NCI-H2227 (cell line): ENCODE measurements at regions not wholly inside any gene's neighbourhood (a gene's known extent, or its start where the extent isn't known, plus 50 kb on each side); places are given as distances from the start of the nearest gene placed in this dataset.
"Not testable (repeated sequence)": the region's sequence is repeated elsewhere in the genome, so short reads cannot be mapped to it uniquely, and the experiment has no call there.

ENCODE experiments used
- DNase-seq: peaks from one replicate; lab custom pipeline; 2025; ENCODE audit not compliant: unreplicated experiment; lab: John Stamatoyannopoulos, UW

DNA sequence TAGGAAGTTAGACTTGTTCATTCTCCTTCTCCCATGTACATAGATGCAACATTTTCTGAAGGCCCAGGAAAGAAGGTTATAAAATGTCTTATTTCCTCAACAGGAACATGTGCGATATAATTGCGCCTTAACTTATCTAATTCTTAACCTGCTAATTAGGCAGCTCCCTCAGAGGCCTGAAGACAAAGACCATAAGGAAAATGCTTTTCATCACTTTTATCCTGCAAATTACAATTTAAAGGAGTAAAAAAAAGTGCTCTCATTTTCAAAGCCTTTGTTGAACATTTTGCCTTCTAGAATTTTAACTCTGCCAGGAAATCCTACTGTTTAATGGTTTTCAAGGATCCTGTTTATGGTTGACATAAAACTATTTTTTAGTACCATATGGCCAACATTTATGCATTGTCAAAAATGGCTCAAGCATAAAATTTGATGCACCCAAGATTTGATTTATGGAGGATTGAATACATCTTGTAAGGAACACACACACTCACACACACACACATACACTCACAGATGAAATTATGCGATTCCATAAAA lies 660.4 kb upstream of the TMEM132C start:
- DNase-seq, result no peak

DNA sequence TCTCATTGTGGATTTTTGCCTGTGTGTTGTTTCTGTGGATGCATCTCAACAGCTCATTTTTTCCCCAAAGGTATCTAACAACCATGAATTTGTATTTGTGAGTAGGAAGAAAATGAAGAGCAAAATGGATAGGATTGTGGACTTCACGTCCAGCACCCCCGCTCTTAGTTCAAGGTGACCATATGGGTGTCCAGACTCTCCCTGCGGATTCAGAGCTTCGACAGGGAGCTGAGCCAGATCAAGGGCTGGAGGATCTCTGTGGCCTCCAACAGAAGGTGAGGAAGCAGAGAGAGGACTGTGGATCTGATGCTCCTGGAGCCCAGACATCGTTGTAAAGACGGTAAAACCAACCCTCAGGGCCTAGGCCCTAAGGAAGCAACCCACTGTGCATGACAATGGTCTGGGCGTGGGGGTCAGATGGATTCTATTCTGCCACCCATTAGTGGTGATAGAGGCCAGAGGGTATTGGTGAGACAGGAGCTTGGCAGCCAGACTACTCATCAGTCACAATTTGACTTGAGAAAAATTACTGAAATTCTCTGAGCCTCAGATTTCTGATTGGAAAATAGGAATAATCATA lies 659.7 kb upstream of the TMEM132C start:
- DNase-seq, result no peak

DNA sequence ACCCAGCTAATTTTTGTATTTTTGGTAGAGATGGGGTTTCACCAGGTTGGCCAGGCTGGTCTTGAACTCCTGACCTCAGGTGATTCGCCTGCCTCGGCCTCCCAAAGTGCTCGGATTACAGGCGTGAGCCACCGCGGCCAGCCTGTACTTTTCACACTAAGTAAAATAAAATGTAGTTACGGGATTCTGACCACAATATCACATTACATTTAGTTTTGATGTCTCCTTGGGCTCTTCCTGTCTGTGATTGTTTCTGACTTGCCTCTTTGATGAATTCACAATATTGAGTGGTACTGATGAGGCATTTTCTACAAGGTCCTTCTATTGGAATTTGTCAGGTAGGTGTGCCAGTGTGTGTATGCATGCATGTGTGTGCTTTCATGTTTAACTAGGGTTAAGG lies 658.6 kb upstream of the TMEM132C start:
- not testable (repeated sequence) for DNase-seq

DNA sequence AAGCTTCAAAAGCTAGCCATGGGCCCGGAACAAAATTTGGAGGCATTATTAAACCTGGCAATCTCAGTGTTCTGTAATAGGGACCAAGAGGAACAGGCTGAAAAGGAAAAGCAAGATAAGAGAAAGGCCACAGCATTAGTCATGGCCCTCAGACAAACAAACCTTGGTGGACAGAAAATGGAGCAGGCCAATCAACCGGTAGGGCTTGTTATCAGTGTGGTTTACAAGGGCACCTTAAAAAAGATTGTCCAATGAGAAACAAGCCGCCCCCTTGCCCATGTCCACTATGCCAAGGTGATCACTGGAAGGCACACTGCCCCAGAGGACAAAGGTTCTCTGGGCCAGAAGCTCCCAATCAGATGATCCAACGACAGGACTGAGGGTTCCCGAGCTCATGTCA lies 653.9 kb upstream of the TMEM132C start:
- DNase-seq, result no peak

DNA sequence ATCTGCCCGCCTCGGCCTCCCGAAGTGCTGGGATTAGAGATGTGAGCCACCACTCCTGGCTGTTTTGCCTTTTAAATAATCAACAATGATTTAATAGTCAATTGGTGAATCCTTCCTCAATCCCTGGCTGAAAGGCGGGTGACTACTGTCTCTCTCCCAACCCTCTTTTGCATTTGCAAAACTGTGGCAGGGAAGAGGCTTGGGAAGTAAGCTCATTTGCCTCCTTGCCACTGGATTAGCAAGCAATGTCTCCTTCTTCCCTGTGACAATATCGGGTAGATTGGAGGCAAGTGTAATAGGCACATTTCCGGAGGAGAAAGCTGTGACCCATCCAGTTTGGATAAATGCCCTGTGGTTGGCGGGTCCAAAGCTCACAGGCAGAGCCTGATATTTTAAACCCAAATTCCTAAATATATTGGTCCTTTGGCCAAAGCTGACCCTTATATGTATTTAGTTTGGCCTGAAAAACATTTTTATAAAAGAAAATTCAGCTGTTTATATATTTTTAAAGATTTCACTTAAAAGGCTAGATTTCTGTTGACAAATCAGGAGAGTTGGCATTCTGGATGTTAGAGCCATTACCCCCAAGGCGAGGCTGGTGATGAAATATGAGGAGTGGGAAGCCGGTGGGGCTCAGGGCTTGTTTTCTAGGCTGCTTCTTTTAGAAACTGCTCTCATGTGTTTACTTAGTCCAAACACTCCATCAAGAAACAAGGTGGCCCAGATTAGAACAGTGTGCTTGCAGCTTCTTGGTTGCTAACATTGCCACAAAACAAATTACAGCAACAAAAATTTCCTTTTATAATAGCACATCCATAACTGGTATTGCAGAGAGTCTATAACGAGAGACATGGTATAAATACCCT lies 646.9 kb upstream of the TMEM132C start:
- no peak for DNase-seq

DNA sequence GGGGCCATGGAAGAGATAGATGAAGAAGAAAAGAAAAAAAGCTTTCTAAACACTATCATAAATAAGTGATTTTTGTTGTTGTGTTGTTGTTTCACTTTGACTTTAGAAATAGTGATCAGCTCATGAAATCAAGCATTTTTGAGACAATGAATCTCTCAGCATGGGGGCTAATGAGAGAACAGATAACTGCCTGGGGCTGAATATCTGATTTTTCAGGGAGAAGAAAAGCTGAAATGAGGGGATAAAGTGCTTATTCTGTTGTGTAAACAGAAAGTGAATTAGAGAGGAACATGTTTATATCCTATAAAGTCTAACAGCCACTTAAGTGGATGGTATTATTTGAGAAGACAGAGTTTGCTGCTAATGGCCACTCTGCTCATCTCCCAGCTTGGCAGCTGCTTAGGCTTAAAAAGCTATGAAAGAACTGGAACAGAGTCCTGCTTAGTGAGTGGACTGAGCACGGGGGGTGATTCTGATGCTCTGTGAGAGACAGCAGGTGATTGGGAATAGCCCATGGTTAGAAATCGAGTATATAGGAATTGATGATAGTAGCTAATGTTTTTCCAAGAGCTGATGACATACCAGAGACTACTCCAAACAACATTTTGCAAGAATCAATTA lies 646.1 kb upstream of the TMEM132C start:
- DNase-seq, result no peak

DNA sequence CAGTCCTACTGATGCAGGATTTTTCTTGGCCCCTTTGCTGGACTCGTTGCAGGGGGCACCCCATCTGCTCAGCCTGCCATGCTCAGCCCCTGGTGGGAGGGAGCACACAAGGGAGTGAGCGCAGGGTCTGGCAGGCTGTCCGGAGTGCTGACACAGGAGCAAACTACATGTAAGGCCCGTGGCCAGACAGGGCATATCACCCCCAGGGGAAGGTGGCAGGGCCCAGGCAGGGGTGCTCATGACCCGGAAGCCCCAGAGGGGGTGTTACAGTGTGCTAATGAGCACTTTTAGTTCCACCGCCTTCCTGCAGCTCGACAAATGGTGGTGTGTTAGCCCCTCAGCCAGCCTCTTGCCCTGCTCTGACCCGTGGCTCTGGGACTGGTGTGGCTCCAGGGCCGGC lies 645.6 kb upstream of the TMEM132C start:
- DNase-seq, result no peak

DNA sequence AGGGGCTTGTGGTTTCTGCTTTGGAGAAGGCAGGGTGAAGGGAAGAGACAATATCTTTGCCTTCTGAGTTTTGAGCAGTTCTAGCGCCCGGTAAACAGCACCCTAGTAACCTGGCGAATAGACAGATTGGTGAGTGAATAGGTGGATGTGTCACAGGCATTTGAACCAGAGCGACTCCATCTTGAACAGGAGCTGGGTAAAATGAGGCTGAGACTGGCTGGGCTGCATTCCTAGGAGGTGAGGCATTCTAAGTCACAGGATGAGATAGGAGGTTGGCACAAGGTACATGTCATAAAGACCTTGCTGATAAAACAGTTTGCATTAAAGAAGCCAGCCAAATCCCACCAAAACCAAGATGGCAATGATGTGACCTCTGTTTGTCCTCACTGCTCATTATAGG lies 643.6 kb upstream of the TMEM132C start:
- no peak for DNase-seq

DNA sequence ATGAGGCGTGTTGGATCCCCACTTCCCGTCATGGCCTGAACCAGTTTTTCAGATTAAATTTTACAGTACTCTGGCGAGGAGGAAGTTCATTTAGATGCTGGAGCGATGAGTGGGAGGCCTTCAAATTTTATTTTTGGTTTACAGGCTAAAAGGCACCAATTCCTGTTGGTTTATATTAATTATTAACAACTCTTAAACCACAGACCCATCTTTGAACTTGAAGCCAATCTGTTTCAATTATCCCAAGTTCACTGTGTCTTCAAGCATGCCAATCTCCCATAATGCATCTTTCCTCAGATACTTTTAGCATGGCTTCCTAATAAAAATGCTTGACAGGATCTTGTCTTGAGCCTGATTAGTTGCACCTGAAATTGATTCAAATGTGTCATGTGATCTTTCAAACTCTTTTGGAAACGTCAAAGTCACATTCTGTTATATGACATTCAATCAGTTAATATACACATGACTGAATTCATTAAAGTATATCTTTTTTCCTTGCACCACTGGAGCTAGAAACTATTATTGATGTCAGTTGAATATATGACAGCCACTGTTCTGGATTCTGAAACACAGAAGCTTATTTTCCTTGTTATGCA lies 641.7 kb upstream of the TMEM132C start:
- no peak for DNase-seq

DNA sequence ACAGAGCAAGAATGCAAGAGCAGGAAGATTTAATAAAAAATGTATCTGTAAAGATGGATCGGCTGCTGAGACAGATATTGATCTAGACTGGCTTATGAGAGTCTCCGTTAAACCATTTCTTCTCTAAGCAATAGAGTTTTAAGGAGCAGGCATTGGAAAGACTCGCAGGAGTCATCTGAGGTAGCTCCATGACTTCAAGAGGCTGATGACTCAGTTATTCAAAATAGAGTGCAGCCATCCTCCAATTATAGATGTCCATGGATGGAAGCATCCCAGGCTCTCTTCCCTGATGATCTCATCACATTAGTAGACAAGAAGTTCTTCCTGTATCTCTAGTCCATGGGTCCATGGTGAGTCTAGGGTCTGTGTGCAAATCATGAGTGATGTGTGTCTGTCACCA lies 638.3 kb upstream of the TMEM132C start:
- no peak for DNase-seq

DNA sequence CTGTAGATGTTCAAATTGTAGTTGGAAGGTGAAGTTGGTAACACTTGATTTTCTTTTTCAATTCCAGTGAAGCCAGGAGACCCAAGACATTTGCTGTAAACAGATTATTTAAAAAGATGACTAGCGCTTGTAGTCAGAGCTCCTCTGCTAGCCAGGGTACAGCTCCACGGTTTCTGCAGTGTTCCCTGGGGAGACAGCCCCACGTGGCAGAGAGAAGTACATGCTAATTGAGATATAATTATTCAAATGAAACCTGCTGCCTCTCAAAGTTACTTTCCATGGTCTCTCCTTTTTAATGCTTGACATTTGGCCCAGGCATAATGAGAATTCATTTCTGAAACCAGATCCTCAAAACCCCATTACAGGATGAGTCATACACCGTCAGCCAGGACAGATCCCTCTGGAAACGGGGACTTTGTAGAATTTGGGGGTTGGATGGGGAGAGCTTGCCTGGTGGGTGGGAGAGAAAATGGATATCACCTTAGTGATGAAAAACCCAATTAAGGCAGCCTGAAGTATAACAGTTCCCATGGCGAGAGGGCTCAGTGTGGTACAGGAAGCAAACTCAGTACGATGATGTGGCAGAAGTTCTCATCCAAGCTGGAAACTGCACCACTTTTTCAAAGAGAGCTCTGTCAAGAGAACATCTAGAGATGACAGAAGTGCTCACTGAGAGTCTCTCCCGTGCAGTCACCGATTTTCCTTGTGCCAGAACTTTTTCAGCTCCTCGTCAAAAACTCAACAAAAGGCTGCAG lies 637.7 kb upstream of the TMEM132C start:
- no peak for DNase-seq

DNA sequence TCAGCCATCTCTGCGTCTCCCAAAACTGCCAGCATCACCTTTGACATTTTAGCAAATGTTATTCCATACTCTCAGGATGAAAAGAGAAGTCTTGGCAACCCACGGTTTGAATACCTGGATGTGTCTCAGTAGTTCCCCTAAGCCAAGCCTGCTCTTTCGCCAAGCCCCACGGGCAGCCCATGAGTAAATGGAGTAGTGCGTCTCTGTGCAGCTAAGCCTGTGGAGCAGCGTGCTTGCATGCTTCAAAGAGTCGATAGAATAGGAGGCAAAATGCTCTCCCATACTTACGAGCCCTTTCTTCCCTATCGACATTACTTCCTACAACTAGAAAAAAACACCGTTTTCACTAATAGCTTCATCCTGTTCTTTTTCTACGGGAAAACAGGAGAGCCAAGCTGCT lies 634.5 kb upstream of the TMEM132C start:
- DNase-seq, result no peak

DNA sequence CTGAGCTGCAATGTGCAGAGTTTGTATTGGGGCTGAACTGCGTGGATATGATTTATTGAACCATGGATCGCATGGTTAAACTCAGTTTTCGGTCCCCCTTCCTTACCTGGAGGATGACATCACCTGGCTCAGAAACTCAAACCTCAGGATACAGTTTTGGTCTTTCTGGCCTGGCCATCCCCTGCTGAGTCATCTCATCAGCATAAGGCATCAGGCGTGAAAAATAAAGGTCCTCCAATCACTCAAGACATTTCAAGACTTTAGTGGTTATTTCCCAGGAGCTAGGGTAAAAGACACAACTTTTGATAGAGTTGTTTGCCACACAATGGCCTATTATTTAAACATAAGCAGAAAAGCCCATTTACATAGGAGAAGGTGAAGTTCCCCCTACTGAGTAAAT lies 631.1 kb upstream of the TMEM132C start:
- DNase-seq, result no peak

DNA sequence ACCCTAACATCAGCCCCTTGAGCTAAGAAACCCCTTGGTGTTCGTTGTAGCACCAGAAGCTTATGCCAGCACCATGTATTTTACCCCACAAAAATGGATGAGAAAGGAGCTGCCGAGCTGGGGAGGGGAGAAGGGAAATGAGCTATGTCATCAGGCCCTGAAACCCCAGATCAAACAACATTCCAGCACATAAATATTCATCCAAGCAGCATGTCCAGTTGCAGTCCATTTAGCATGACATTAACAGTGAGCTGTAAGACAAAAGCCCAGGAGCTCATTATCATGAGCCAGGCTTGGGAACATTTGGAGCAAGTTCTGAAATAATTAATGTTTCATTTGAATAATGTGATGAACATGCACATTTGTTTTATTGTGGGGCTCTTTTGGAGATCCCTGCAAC lies 630.1 kb upstream of the TMEM132C start:
- DNase-seq, result no peak

DNA sequence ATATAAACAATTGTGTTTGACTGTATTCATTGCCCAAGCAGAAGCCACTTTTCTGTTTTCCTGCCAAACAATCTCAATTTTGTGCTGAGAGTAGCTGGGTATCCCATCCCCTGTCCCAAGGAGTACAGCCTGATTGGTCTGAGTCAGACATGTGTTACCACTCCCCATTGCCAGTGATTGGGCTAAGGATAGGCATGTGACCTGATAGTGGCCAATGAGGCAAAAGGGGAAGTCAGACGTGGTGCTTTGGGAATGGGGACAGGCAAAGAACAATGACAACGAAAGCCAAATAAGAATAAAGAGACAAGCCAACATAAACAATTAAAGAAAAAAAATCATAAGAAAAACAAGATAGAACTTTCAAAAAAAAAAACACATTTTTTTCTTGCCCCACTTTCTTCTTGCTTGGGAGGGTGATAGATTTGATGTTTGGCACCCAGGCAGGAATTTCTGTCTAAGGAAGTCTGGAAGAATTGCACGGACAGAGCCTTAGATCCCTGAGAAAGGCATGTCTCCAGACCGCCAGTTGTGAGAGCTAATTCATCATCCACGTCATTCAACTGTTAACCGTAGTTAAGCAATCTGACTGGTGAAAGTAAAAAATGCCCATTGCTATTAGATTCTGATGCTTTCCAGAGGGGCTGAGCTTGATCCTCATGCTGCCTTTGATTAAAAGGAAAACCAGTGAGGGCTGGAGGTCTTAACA lies 626.6 kb upstream of the TMEM132C start:
- DNase-seq, result no peak

DNA sequence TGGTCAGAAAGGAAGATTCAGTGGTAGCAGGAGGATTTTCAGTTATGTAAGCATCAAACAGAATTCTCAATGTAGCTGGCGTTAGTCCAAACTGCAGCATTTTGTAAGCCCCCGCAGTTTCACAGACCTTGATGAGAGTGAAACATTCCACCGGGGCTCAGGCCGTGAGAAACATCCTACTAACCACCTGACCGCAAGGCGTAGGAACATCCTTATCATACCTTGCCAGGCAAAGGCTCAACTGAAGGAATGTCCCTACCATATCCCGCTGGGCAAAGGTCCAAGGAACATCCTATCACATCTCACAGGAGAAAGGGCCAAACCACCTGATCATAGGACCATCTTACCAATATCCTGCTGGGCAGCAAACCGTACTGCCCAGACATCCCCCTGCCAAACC lies 624.8 kb upstream of the TMEM132C start:
- DNase-seq, result no peak

DNA sequence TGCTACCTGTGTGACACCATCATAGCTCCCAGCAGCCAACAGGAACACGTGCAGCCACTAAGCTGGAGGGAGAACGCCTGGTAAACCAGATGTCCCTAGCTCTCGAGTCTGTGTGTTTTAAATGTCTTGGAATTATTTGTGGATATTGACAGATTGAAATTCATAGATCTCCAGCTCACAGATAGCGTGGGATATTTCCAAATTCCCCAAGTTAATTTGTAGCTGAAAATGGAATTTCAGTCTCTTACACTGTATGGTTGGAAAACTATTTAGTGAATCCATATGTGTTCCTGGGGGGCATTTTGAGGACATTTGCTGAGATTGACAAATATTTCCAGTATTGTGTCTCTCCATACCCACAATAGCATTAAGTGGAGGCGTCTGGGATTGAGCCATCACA lies 618.6 kb upstream of the TMEM132C start:
- DNase-seq, result no peak

DNA sequence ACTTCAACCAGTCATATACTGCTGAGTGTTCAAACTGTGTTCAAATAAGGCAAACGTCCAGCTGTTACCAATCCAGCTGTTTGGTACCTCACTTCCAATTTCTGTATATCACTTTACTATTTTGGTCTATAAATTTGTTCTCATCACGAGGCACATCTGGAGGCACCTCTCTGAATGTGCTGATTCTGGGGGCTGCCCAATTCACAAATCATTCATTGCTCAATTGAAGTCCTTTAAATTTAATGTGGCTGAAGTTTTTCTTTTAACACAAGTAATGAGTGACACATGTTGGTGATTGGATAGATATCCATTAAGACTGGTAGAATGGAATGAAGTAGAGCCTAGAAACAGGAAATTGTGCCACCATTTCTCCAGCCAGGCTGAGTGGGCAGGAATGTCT lies 617.0 kb upstream of the TMEM132C start:
- DNase-seq, result no peak

DNA sequence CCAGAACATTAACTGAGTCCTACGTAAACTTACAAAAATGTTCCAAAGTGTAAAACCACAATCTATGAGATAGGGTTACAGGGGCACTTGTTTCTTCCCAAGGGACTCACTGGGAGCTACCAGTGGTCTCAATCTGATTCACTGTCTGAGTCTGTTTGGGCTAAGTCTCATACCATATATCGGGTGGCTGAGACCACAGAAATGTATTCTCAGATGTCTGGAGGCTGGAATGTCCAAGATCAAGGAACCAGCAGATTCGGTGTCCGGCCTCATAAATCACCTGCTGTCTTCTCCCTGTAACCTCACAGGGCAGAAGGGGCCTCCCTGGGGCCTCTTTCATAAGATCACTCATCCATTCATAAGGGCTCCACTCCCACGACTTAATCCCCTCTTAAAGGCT lies 616.3 kb upstream of the TMEM132C start:
- no peak for DNase-seq

DNA sequence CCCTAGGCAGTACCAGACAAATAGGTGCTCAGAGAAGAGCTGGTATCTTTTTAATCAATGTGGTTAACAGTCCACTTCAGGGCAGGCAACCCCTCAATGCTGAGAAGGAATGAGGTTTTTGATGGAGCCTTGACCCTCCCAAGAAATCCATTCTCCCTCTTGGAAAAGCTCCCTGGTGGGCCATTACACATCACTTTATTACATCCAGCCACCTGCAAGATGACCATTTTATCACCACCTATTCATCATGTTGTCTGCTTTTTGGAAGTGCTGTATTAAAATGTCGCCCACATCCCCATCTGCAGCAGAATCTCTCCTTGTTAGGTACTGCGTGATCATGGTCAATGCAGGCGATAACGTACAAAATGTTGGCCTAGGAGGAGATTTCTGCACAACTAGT lies 614.7 kb upstream of the TMEM132C start:
- no peak for DNase-seq
